ENCODE measurements at regions not wholly inside any gene's neighbourhood (a gene's known extent, or its start where the extent isn't known, plus 50 kb on each side); places are given as distances from the start of the nearest gene placed in this dataset.
"Not testable (repeated sequence)": the region's sequence is repeated elsewhere in the genome, so short reads cannot be mapped to it uniquely, and the experiment has no call there.

- DNase-seq (ENCODE audit: low read depth), result no peak
Measured at GRCh38 chr10:124213471-124213870, 120.1 kb upstream of the CHST15 start.

GRCh38 chr10:124212702-124213101, 119.3 kb upstream of the CHST15 start:
- DNase-seq (ENCODE audit: low read depth), result no peak

GRCh38 chr10:124211921-124212320, 118.5 kb upstream of the CHST15 start:
- DNase-seq (ENCODE audit: low read depth), result no peak

GRCh38 chr10:124210263-124210662, 116.9 kb upstream of the CHST15 start:
- no peak for DNase-seq (ENCODE audit: low read depth)

GRCh38 chr10:124207391-124207790, 114.0 kb upstream of the CHST15 start:
- no peak for DNase-seq (ENCODE audit: low read depth)

- DNase-seq (ENCODE audit: low read depth), result no peak
Measured at GRCh38 chr10:124206616-124207015, 113.2 kb upstream of the CHST15 start.

GRCh38 chr10:124205432-124205831, 112.0 kb upstream of the CHST15 start:
- no peak for DNase-seq (ENCODE audit: low read depth)

GRCh38 chr10:124204726-124205125, 111.3 kb upstream of the CHST15 start:
- DNase-seq (ENCODE audit: low read depth), result no peak

- DNase-seq (ENCODE audit: low read depth), result no peak
Measured at GRCh38 chr10:124200011-124200410, 106.6 kb upstream of the CHST15 start.

GRCh38 chr10:124198871-124199270, 105.5 kb upstream of the CHST15 start:
- DNase-seq (ENCODE audit: low read depth), result no peak

- DNase-seq (ENCODE audit: low read depth), result no peak
Measured at GRCh38 chr10:124198125-124198501, 104.7 kb upstream of the CHST15 start.

- no peak for DNase-seq (ENCODE audit: low read depth)
Measured at GRCh38 chr10:124197371-124198124, 104.2 kb upstream of the CHST15 start.

- no peak for DNase-seq (ENCODE audit: low read depth)
Measured at GRCh38 chr10:124196659-124197058, 103.3 kb upstream of the CHST15 start.

- no peak for DNase-seq (ENCODE audit: low read depth)
Measured at GRCh38 chr10:124194199-124194824, 100.9 kb upstream of the CHST15 start.

GRCh38 chr10:124193309-124193696, 99.9 kb upstream of the CHST15 start:
- DNase-seq (ENCODE audit: low read depth), result no peak

- DNase-seq (ENCODE audit: low read depth), result not testable (repeated sequence)
Measured at GRCh38 chr10:124192664-124193308, 99.4 kb upstream of the CHST15 start.

GRCh38 chr10:124190476-124190875, 97.1 kb upstream of the CHST15 start:
- not testable (repeated sequence) for DNase-seq (ENCODE audit: low read depth)

- no peak for DNase-seq (ENCODE audit: low read depth)
Measured at GRCh38 chr10:124186956-124187355, 93.6 kb upstream of the CHST15 start.

- DNase-seq (ENCODE audit: low read depth), result no peak
Measured at GRCh38 chr10:124185084-124185483, 91.7 kb upstream of the CHST15 start.

GRCh38 chr10:124184208-124184830, 90.9 kb upstream of the CHST15 start:
- no peak for DNase-seq (ENCODE audit: low read depth)

GRCh38 chr10:124183617-124184016, 90.2 kb upstream of the CHST15 start:
- no peak for DNase-seq (ENCODE audit: low read depth)

GRCh38 chr10:124182088-124182541, 88.7 kb upstream of the CHST15 start:
- no peak for DNase-seq (ENCODE audit: low read depth)

GRCh38 chr10:124181656-124182055, 88.3 kb upstream of the CHST15 start:
- DNase-seq (ENCODE audit: low read depth), result no peak

Measured in GM04504 (cell line).